ENCODE measurements at regions not wholly inside any gene's neighbourhood (a gene's known extent, or its start where the extent isn't known, plus 50 kb on each side); places are given as distances from the start of the nearest gene placed in this dataset.

- Histone ChIP-seq H3K4me3 (ENCODE audit: low read length, poor library complexity, severe bottlenecking) (no peak overlapping the region), H3K79me2 (ENCODE audit: insufficient read depth, low read length) (no peaks in the 10 kb centered on the region), H3K4me1 (ENCODE audit: insufficient read depth, low read length, poor library complexity, severe bottlenecking) (no peaks in the 10 kb centered on the region), H3K9me2 (replicated peaks; ENCODE audit: low read depth, low read length) (no peaks in the 10 kb centered on the region), H3K9ac (ENCODE audit: low read depth, low read length, poor library complexity, severe bottlenecking) (no peak overlapping the region), H3K9me3 (ENCODE audit: insufficient read depth, low read depth, low read length) (peaks cover 9% of the 10 kb centered on the region; the same call in 1 of the 2 replicates), H4K20me1 (ENCODE audit: insufficient read depth, low read length, poor library complexity, severe bottlenecking) (no peaks in the 10 kb centered on the region), H3K36me3 (ENCODE audit: insufficient read depth, low read length) (no peaks in the 10 kb centered on the region), H3K27me3 (ENCODE audit: insufficient read depth, low read length, poor library complexity, severe bottlenecking) (no peaks in the 10 kb centered on the region), H3K4me2 (ENCODE audit: low read depth, low read length, poor library complexity, severe bottlenecking) (no peak overlapping the region), H2AFZ (ENCODE audit: low read length) (no peak overlapping the region), H3F3A (ENCODE audit: low read depth) (no peaks in the 10 kb centered on the region)
- TF ChIP-seq CTCF (conservative IDR thresholded peaks at IDR 0.05; ENCODE audit: low read length) = no peak
- TF ChIP-seq EZH2phosphoT487 (IDR thresholded peaks at IDR 0.05; ENCODE audit: borderline replicate concordance) = no peak
These were observed 252.0 kb upstream of the IRX4 start for GRCh38 chr5:2134543-2135292.

DNA sequence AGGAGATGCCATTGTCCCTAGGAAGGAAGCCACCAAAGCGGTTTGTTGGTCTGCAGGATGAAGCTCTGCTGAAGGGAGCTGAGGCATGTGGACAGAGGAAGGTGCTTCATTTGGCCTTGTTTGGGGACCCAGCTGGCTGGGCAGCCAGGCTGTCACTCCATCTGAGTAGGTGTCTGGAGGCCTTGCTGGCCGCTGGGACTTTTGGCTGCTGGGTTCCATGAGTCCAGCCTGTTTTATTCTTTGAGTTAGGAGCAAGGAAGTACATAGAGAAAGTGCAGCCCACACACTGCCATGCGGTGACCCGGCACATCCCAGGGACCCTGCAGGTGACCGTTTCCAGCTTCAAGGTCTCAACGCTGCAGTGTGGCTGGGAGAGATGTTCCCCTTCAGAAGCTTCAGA is 251.2 kb upstream of the IRX4 start:
- no peak overlapping the region for H3K4me3 ChIP-seq (ENCODE audit: low read length, poor library complexity, severe bottlenecking)
- H3K4me2 ChIP-seq (ENCODE audit: low read depth, low read length, poor library complexity, severe bottlenecking) = no peak overlapping the region
- TF ChIP-seq CTCF (conservative IDR thresholded peaks at IDR 0.05; ENCODE audit: low read length) (no peak), EZH2phosphoT487 (IDR thresholded peaks at IDR 0.05; ENCODE audit: borderline replicate concordance) (no peak)
- peaks cover 5% of the 10 kb centered on the region; the same call in 1 of the 2 replicates for H3K9me3 ChIP-seq (ENCODE audit: insufficient read depth, low read depth, low read length)
- no peak overlapping the region for H3K9ac ChIP-seq (ENCODE audit: low read depth, low read length, poor library complexity, severe bottlenecking)
- H3K27me3 ChIP-seq (ENCODE audit: insufficient read depth, low read length, poor library complexity, severe bottlenecking) = no peaks in the 10 kb centered on the region
- no peaks in the 10 kb centered on the region for H3K4me1 ChIP-seq (ENCODE audit: insufficient read depth, low read length, poor library complexity, severe bottlenecking)
- H3K9me2 ChIP-seq (replicated peaks; ENCODE audit: low read depth, low read length) = no peaks in the 10 kb centered on the region
- H3F3A ChIP-seq (ENCODE audit: low read depth) = no peaks in the 10 kb centered on the region
- no peaks in the 10 kb centered on the region for H3K36me3 ChIP-seq (ENCODE audit: insufficient read depth, low read length)
- H3K79me2 ChIP-seq (ENCODE audit: insufficient read depth, low read length) = no peaks in the 10 kb centered on the region
- H4K20me1 ChIP-seq (ENCODE audit: insufficient read depth, low read length, poor library complexity, severe bottlenecking) = no peaks in the 10 kb centered on the region
- H2AFZ ChIP-seq (ENCODE audit: low read length) = no peak overlapping the region

DNA sequence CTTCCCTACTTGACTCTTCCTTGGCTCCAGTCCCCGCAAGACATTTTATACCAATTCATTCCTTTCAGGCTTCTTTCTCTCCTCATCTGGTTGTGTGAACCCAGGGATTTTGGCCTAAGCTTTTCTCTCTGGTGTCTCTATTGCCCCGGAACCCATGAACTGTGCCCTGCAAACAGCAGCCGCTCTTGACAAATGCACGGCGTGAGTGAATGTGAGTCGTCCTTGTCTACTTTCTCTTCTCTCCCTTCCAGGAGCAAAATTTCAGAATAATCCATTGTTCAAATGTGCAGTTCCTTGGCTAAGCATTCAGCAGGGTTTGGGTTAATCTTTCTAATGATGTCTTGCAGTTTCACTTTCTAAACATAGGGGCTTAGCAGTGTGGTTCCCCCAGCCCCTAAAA is 250.4 kb upstream of the IRX4 start:
- peaks cover 5% of the 10 kb centered on the region; the same call in 1 of the 2 replicates for H3K9me3 ChIP-seq (ENCODE audit: insufficient read depth, low read depth, low read length)
- no peaks in the 10 kb centered on the region for H3K79me2 ChIP-seq (ENCODE audit: insufficient read depth, low read length)
- H3K4me3 ChIP-seq (ENCODE audit: low read length, poor library complexity, severe bottlenecking) = no peak overlapping the region
- no peak overlapping the region for H2AFZ ChIP-seq (ENCODE audit: low read length)
- no peaks in the 10 kb centered on the region for H4K20me1 ChIP-seq (ENCODE audit: insufficient read depth, low read length, poor library complexity, severe bottlenecking)
- H3K27me3 ChIP-seq (ENCODE audit: insufficient read depth, low read length, poor library complexity, severe bottlenecking) = no peaks in the 10 kb centered on the region
- TF ChIP-seq CTCF (conservative IDR thresholded peaks at IDR 0.05; ENCODE audit: low read length) = no peak
- no peak for TF ChIP-seq EZH2phosphoT487 (IDR thresholded peaks at IDR 0.05; ENCODE audit: borderline replicate concordance)
- no peaks in the 10 kb centered on the region for H3K9me2 ChIP-seq (replicated peaks; ENCODE audit: low read depth, low read length)
- H3K4me1 ChIP-seq (ENCODE audit: insufficient read depth, low read length, poor library complexity, severe bottlenecking) = no peaks in the 10 kb centered on the region
- no peaks in the 10 kb centered on the region for H3K36me3 ChIP-seq (ENCODE audit: insufficient read depth, low read length)
- no peak overlapping the region for H3K9ac ChIP-seq (ENCODE audit: low read depth, low read length, poor library complexity, severe bottlenecking)
- no peak overlapping the region for H3K4me2 ChIP-seq (ENCODE audit: low read depth, low read length, poor library complexity, severe bottlenecking)
- H3F3A ChIP-seq (ENCODE audit: low read depth) = no peaks in the 10 kb centered on the region

Data from Loucy (cell line).